Neural cell (in vitro differentiated cells): ENCODE measurements at regions not wholly inside any gene's neighbourhood (a gene's known extent, or its start where the extent isn't known, plus 50 kb on each side); places are given as distances from the start of the nearest gene placed in this dataset.

Experiments used
- H2AFZ ChIP-seq: fragments of 200-600, 300-800 bp; sonication (generic), shearing (Covaris generic); 2 replicates; pipeline ENCODE4 v1.6.0; 2014; ENCODE audit warnings: low read depth, mild to moderate bottlenecking, antibody characterized with exemption, low read length, moderate library complexity
- H3F3A ChIP-seq: fragments of 200-600 bp; shearing (Covaris generic); 2 replicates; pipeline ENCODE4 v1.6.1; 2016; ENCODE audit warnings: mild to moderate bottlenecking, moderate library complexity, mixed read lengths, antibody characterized with exemption, low read length; ENCODE audit not compliant: insufficient read depth, poor library complexity, severe bottlenecking
- H3K27ac ChIP-seq: fragments of 200-600, 300-800 bp; sonication (generic), shearing (Covaris generic); 2 replicates; pipeline ENCODE4 v1.5.1; 2014; ENCODE audit warnings: mild to moderate bottlenecking, low read length, moderate library complexity
- H3K27me3 ChIP-seq: fragments of 300-800, 200-600 bp; sonication (generic), shearing (Covaris generic); 2 replicates; pipeline ENCODE4 v1.6.0; 2014; ENCODE audit warnings: mild to moderate bottlenecking, low read depth, low read length, moderate library complexity; ENCODE audit not compliant: insufficient read depth
- H3K36me3 ChIP-seq: fragments of 300-800, 200-600 bp; sonication (generic), shearing (Covaris generic); 2 replicates; pipeline ENCODE4 v1.5.1; 2014; ENCODE audit warnings: mild to moderate bottlenecking, antibody characterized with exemption, low read length, moderate library complexity; ENCODE audit not compliant: insufficient read depth
- H3K4me2 ChIP-seq: fragments of 300-800, 200-600 bp; sonication (generic), shearing (Covaris generic); 2 replicates; pipeline ENCODE4 v1.6.0; 2014; ENCODE audit warnings: mild to moderate bottlenecking, low read length
- H3K4me3 ChIP-seq: fragments of 300-800, 200-600 bp; sonication (generic), shearing (Covaris generic); 2 replicates; pipeline ENCODE4 v1.5.1; 2014; ENCODE audit warnings: mild to moderate bottlenecking, low read length, moderate library complexity
- H3K79me2 ChIP-seq: fragments of 200-600 bp; shearing (Covaris generic); replicated peaks from 2 replicates; pipeline ENCODE4 v1.6.0; 2014; ENCODE audit warnings: mild to moderate bottlenecking, low read length, moderate library complexity; ENCODE audit not compliant: insufficient read depth
- H3K9ac ChIP-seq: fragments of 300-800, 200-600 bp; sonication (generic), shearing (Covaris generic); 2 replicates; pipeline ENCODE4 v1.6.1; 2016; ENCODE audit warnings: mild to moderate bottlenecking, low read length, mixed read lengths
- H3K9me2 ChIP-seq: fragments of 200-600 bp; shearing (Covaris generic); 2 replicates; pipeline ENCODE4 v1.6.1; 2016; ENCODE audit warnings: mild to moderate bottlenecking, low read length, mixed read lengths; ENCODE audit not compliant: insufficient read depth
- H3K9me3 ChIP-seq: fragments of 200-600, 300-800 bp; sonication (generic), shearing (Covaris generic); 2 replicates; pipeline ENCODE4 v1.6.1; 2016; ENCODE audit warnings: mild to moderate bottlenecking, mixed run types, low read length, moderate library complexity, mixed read lengths
- H4K20me1 ChIP-seq: fragments of 200-600 bp; shearing (Covaris generic); 2 replicates; pipeline ENCODE4 v1.6.1; 2016; ENCODE audit warnings: mild to moderate bottlenecking, mixed run types; ENCODE audit not compliant: insufficient read depth
- EP300 ChIP-seq: fragments of 450-650 bp; conservative IDR thresholded peaks from 2 replicates; pipeline ENCODE4 v1.6.1; 2014; ENCODE audit warnings: antibody characterized with exemption, mild to moderate bottlenecking, moderate library complexity; ENCODE audit not compliant: poor library complexity, severe bottlenecking
- EZH2 ChIP-seq: fragments of 200-600, 300-800 bp; shearing (Covaris generic), sonication (generic); IDR thresholded peaks from 2 replicates; pipeline ENCODE4 v1.6.1; 2014; ENCODE audit warnings: antibody characterized with exemption, low read length, borderline replicate concordance, mild to moderate bottlenecking; ENCODE audit not compliant: insufficient read depth, poor library complexity, severe bottlenecking
- MXI1 ChIP-seq: fragments of 450-650 bp; conservative IDR thresholded peaks from 2 replicates; pipeline ENCODE4 v1.6.1; 2014; ENCODE audit warnings: antibody characterized with exemption, mild to moderate bottlenecking; ENCODE audit not compliant: poor library complexity, severe bottlenecking
- POLR2AphosphoS5 ChIP-seq: IDR thresholded peaks from 2 replicates; pipeline ENCODE4 v1.6.1; 2012
- RAD21 ChIP-seq: fragments of 450-650 bp; conservative IDR thresholded peaks from 2 replicates; pipeline ENCODE4 v1.6.1; 2014; ENCODE audit warnings: antibody characterized with exemption, mild to moderate bottlenecking, moderate library complexity
- SMC3 ChIP-seq: fragments of 450-650 bp; conservative IDR thresholded peaks from 2 replicates; pipeline ENCODE4 v1.6.1; 2014; ENCODE audit warnings: antibody characterized with exemption, mild to moderate bottlenecking, moderate library complexity; ENCODE audit not compliant: poor library complexity
- TAF1 ChIP-seq: IDR thresholded peaks from 2 replicates; pipeline ENCODE4 v1.6.1; 2012; ENCODE audit warnings: low read depth
- TF ChIP-seq, protein P1 (sequence below): fragments of 450-650 bp; IDR thresholded peaks from 2 replicates; pipeline ENCODE4 v1.5.1; 2014; ENCODE audit warnings: antibody characterized with exemption, mild to moderate bottlenecking, moderate library complexity; ENCODE audit not compliant: poor library complexity, severe bottlenecking
- TF ChIP-seq, protein P2 (sequence below): IDR thresholded peaks from 2 replicates; pipeline ENCODE4 v1.6.1; 2012; ENCODE audit warnings: borderline replicate concordance

DNA sequence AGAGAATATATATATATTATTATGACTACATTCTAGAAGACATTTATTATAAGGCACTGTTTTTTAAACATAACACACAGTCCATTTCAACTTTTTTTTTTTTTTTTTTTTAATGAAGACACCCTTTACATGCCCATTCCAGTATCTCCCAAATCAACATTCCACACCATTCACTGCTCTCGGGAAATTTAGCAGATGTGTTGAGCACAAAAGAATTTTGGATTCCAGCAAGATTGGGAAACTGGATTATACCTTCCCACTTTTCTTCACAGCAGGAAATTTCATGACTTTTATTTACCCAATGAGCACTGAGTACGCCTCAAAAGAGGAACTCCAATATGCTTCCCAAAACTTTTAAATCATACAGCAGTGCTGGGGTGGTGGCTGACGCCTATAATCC lies 333.6 kb upstream of the DAB2 start:
- Histone ChIP-seq H3K36me3 (no peaks in the 10 kb centered on the region), H3K27me3 (no peaks in the 10 kb centered on the region), H3K9me2 (no peaks in the 10 kb centered on the region), H3F3A (no peaks in the 10 kb centered on the region), H3K9me3 (no peaks in the 10 kb centered on the region), H2AFZ (no peak overlapping the region), H3K9ac (no peak overlapping the region), H3K27ac (no peak overlapping the region), H3K4me3 (no peak overlapping the region), H3K4me2 (no peak overlapping the region), H4K20me1 (no peaks in the 10 kb centered on the region), H3K79me2 (no peaks in the 10 kb centered on the region)
- TF ChIP-seq TAF1 (no peak), RAD21 (no peak), SMC3 (no peak)
- TF ChIP-seq, protein P1, sequence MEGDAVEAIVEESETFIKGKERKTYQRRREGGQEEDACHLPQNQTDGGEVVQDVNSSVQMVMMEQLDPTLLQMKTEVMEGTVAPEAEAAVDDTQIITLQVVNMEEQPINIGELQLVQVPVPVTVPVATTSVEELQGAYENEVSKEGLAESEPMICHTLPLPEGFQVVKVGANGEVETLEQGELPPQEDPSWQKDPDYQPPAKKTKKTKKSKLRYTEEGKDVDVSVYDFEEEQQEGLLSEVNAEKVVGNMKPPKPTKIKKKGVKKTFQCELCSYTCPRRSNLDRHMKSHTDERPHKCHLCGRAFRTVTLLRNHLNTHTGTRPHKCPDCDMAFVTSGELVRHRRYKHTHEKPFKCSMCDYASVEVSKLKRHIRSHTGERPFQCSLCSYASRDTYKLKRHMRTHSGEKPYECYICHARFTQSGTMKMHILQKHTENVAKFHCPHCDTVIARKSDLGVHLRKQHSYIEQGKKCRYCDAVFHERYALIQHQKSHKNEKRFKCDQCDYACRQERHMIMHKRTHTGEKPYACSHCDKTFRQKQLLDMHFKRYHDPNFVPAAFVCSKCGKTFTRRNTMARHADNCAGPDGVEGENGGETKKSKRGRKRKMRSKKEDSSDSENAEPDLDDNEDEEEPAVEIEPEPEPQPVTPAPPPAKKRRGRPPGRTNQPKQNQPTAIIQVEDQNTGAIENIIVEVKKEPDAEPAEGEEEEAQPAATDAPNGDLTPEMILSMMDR: no peak

DNA sequence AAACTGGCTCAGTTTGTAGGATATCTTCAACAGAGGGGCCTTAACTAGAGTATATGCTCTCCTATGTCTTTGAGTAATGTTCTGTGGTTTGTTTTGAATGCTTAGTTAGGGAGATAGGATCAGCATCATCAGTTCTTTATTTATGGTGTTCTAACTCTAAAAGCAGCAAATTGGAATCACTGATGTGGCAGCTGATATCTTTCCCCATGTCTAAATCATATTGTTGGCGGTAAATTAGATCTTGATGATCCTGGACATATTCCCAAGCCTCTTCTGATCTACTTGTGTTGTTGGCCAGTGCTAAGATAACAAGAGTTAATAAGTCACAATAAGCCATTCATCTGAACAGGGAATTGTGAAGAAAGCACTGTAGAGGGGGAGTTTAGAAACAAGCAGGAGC lies 332.4 kb upstream of the DAB2 start:
- Histone ChIP-seq H4K20me1 (no peaks in the 10 kb centered on the region), H2AFZ (no peak overlapping the region), H3K27ac (no peak overlapping the region), H3K4me2 (no peak overlapping the region), H3K36me3 (no peaks in the 10 kb centered on the region), H3K9me3 (no peaks in the 10 kb centered on the region), H3K9ac (no peak overlapping the region), H3K4me3 (no peak overlapping the region), H3K27me3 (no peaks in the 10 kb centered on the region), H3F3A (no peaks in the 10 kb centered on the region), H3K79me2 (no peaks in the 10 kb centered on the region), H3K9me2 (no peaks in the 10 kb centered on the region)
- TF ChIP-seq MXI1: no peak
- TF ChIP-seq, protein P2, sequence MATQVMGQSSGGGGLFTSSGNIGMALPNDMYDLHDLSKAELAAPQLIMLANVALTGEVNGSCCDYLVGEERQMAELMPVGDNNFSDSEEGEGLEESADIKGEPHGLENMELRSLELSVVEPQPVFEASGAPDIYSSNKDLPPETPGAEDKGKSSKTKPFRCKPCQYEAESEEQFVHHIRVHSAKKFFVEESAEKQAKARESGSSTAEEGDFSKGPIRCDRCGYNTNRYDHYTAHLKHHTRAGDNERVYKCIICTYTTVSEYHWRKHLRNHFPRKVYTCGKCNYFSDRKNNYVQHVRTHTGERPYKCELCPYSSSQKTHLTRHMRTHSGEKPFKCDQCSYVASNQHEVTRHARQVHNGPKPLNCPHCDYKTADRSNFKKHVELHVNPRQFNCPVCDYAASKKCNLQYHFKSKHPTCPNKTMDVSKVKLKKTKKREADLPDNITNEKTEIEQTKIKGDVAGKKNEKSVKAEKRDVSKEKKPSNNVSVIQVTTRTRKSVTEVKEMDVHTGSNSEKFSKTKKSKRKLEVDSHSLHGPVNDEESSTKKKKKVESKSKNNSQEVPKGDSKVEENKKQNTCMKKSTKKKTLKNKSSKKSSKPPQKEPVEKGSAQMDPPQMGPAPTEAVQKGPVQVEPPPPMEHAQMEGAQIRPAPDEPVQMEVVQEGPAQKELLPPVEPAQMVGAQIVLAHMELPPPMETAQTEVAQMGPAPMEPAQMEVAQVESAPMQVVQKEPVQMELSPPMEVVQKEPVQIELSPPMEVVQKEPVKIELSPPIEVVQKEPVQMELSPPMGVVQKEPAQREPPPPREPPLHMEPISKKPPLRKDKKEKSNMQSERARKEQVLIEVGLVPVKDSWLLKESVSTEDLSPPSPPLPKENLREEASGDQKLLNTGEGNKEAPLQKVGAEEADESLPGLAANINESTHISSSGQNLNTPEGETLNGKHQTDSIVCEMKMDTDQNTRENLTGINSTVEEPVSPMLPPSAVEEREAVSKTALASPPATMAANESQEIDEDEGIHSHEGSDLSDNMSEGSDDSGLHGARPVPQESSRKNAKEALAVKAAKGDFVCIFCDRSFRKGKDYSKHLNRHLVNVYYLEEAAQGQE: no peak
- no peak for TF ChIP-seq RAD21
- TF ChIP-seq POLR2AphosphoS5: no peak
- TF ChIP-seq TAF1: no peak
- TF ChIP-seq EP300: no peak
- no peak for TF ChIP-seq SMC3
- TF ChIP-seq EZH2: no peak
- TF ChIP-seq, protein P1: no peak
